ENCODE measurements at regions not wholly inside any gene's neighbourhood (a gene's known extent, or its start where the extent isn't known, plus 50 kb on each side); places are given as distances from the start of the nearest gene placed in this dataset.
"Not testable (repeated sequence)": the region's sequence is repeated elsewhere in the genome, so short reads cannot be mapped to it uniquely, and the experiment has no call there.

- H3K4me3 Mint-ChIP-seq, result no peak overlapping the region
- no peaks in the 10 kb centered on the region for H3K4me1 Mint-ChIP-seq
- DNase-seq (no peak), ATAC-seq (ENCODE audit: low read depth) (no peak)
- no peak for TF ChIP-seq CTCF (IDR thresholded peaks at IDR 0.05)
- H3K9me3 Mint-ChIP-seq, result peaks cover 15% of the 10 kb centered on the region
- ChIA-PET POLR2A (no interaction called here), CTCF (no interaction called here)
- H3K27ac Mint-ChIP-seq, result no peak overlapping the region
- intact Hi-C loops (cut with micrococcal nuclease), result no loop called here
- H3K27me3 Mint-ChIP-seq, result peaks cover 22% of the 10 kb centered on the region
- no peaks in the 10 kb centered on the region for H3K36me3 Mint-ChIP-seq (ENCODE audit: low read depth)
Measured at GRCh38 chr9:34866614-34867013, 91.5 kb upstream of the PHF24 start.

- Mint-ChIP-seq H3K9me3 (peaks cover 21% of the 10 kb centered on the region), H3K4me1 (no peaks in the 10 kb centered on the region), H3K27ac (no peak overlapping the region), H3K27me3 (peaks cover 32% of the 10 kb centered on the region), H3K36me3 (ENCODE audit: low read depth) (no peaks in the 10 kb centered on the region), H3K4me3 (no peak overlapping the region)
- DNase-seq (no peak), ATAC-seq (ENCODE audit: low read depth) (no peak)
- intact Hi-C loops (cut with micrococcal nuclease), result no loop called here
- ChIA-PET CTCF (no interaction called here), POLR2A (no interaction called here)
- no peak for TF ChIP-seq CTCF (IDR thresholded peaks at IDR 0.05)
Measured at GRCh38 chr9:34863426-34863825, 94.7 kb upstream of the PHF24 start.

DNA sequence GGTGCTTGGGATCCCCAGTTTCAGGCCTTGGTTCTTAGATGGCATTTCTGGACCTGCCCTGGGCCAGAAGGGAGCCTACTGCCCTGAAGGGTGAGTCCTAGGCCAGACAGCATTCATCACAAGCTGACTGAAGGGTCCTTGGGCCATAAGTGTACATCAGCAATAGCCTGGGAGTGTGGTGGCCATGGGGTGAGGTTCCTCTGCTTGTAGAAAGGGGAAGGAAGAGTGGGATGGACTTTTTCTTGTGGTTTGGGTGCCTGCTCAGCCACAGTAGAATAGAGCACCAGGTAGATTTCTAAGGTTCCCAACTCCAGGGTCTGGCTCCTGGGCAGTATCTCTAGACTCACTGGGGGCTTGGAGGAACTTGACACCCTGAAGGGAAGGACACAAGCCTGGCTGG is 95.2 kb upstream of the PHF24 start:
- H3K4me3 Mint-ChIP-seq, result no peak overlapping the region
- peaks cover 36% of the 10 kb centered on the region for H3K27me3 Mint-ChIP-seq
- DNase-seq (no peak), ATAC-seq (ENCODE audit: low read depth) (no peak)
- no peaks in the 10 kb centered on the region for H3K4me1 Mint-ChIP-seq
- H3K27ac Mint-ChIP-seq, result no peak overlapping the region
- POLR2A ChIA-PET, result no interaction called here
- CTCF ChIA-PET, result no interaction called here
- H3K36me3 Mint-ChIP-seq (ENCODE audit: low read depth), result no peaks in the 10 kb centered on the region
- intact Hi-C loops (cut with micrococcal nuclease), result no loop called here
- no peak for TF ChIP-seq CTCF (IDR thresholded peaks at IDR 0.05)
- peaks cover 25% of the 10 kb centered on the region for H3K9me3 Mint-ChIP-seq

DNA sequence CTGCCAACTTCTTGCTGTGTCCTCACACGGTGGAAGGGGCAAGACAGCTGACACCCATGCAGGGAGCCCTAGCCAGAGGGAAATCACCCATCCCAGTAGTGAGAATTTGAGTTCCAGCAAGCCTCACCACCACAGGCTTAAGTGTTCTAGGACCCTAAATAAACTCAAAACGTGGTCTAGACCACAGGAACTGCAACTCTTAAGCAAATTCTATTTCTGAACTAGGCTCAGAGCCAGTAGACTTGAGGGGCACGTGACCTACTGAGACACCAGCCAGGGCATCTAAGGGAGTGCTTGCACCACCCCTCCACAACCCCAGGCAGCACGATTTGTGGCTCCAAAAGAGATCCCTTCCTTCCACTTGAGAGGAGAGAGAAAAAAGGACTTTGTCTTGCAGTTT is 96.0 kb upstream of the PHF24 start:
- Mint-ChIP-seq H3K27ac (no peak overlapping the region), H3K36me3 (ENCODE audit: low read depth) (no peaks in the 10 kb centered on the region), H3K9me3 (peaks cover 28% of the 10 kb centered on the region), H3K27me3 (peaks cover 36% of the 10 kb centered on the region), H3K4me1 (no peaks in the 10 kb centered on the region), H3K4me3 (no peak overlapping the region)
- intact Hi-C loops (cut with micrococcal nuclease), result no loop called here
- ChIA-PET POLR2A (no interaction called here), CTCF (no interaction called here)
- DNase-seq, result no peak
- no peak for TF ChIP-seq CTCF (IDR thresholded peaks at IDR 0.05)
- ATAC-seq (ENCODE audit: low read depth), result no peak

- POLR2A ChIA-PET; H3K36me3 Mint-ChIP-seq (ENCODE audit: low read depth); intact Hi-C loops (cut with micrococcal nuclease); H3K27ac Mint-ChIP-seq; CTCF ChIA-PET; DNase-seq; ATAC-seq (ENCODE audit: low read depth); H3K4me1 Mint-ChIP-seq; H3K4me3 Mint-ChIP-seq: not testable (repeated sequence)
- Mint-ChIP-seq H3K9me3 (peaks cover 15% of the 10 kb centered on the region), H3K27me3 (peaks cover 20% of the 10 kb centered on the region)
Measured at GRCh38 chr9:34855016-34855415, 103.1 kb upstream of the PHF24 start.

- Mint-ChIP-seq H3K27me3 (peaks cover 3% of the 10 kb centered on the region), H3K9me3 (no peaks in the 10 kb centered on the region), H3K36me3 (ENCODE audit: low read depth) (no peaks in the 10 kb centered on the region), H3K4me1 (no peaks in the 10 kb centered on the region), H3K27ac (no peak overlapping the region), H3K4me3 (no peak overlapping the region)
- DNase-seq (no peak), ATAC-seq (ENCODE audit: low read depth) (no peak)
- intact Hi-C loops (cut with micrococcal nuclease), result no loop called here
- POLR2A ChIA-PET, result no interaction called here
- no peak for TF ChIP-seq CTCF (IDR thresholded peaks at IDR 0.05)
- CTCF ChIA-PET, result no interaction called here
Measured at GRCh38 chr9:34830068-34830467, 120.1 kb upstream of the CCL21 start.

Measured in activated B cell treated with CpG ODN at 0.5 μM for 24 hours (primary cell).